Endodermal cell (in vitro differentiated cells): ENCODE measurements at regions not wholly inside any gene's neighbourhood (a gene's known extent, or its start where the extent isn't known, plus 50 kb on each side); places are given as distances from the start of the nearest gene placed in this dataset.

Experiments
- DNase-seq: peaks from one replicate; pipeline ENCODE4 v3.0.0-alpha.2; 2017
- H3K27ac ChIP-seq: 2 replicates; pipeline ENCODE4 v1.5.1; 2013; ENCODE audit warnings: mild to moderate bottlenecking, low read depth, low read length, moderate library complexity
- H3K27me3 ChIP-seq: 2 replicates; pipeline ENCODE4 v1.6.1; 2013; ENCODE audit warnings: mild to moderate bottlenecking, low read length, moderate library complexity; ENCODE audit not compliant: insufficient read depth, control insufficient read depth, poor library complexity, severe bottlenecking
- H3K36me3 ChIP-seq: 2 replicates; pipeline ENCODE4 v1.7.0; 2013; ENCODE audit warnings: mild to moderate bottlenecking, low read length, moderate library complexity; ENCODE audit not compliant: control insufficient read depth, insufficient read depth
- H3K4me1 ChIP-seq: one replicate; pipeline ENCODE4 v1.7.0; 2013; ENCODE audit warnings: low read length; ENCODE audit not compliant: control insufficient read depth, insufficient read depth
- H3K4me3 ChIP-seq: 2 replicates; pipeline ENCODE4 v1.5.1; 2013; ENCODE audit warnings: mild to moderate bottlenecking, low read length, moderate library complexity
- H3K9ac ChIP-seq: 2 replicates; pipeline ENCODE4 v1.6.1; 2013; ENCODE audit warnings: mild to moderate bottlenecking, low read length, moderate library complexity; ENCODE audit not compliant: poor library complexity, severe bottlenecking; ENCODE audit errors: extremely low read depth
- H3K9me3 ChIP-seq: 2 replicates; pipeline ENCODE4 v1.6.1; 2013; ENCODE audit warnings: mild to moderate bottlenecking, low read length, moderate library complexity; ENCODE audit not compliant: control insufficient read depth
- H3K27ac Mint-ChIP-seq: 2 replicates; pipeline ENCODE4 v1.8.0; 2020; ENCODE audit warnings: mixed read lengths
- H3K27me3 Mint-ChIP-seq: 2 replicates; pipeline ENCODE4 v1.8.0; 2021; ENCODE audit warnings: mild to moderate bottlenecking, mixed read lengths; ENCODE audit not compliant: insufficient read depth
- H3K36me3 Mint-ChIP-seq: 2 replicates; pipeline ENCODE4 v1.8.0; 2020; ENCODE audit warnings: low read depth, mixed read lengths
- H3K4me1 Mint-ChIP-seq: 2 replicates; pipeline ENCODE4 v1.8.0; 2020; ENCODE audit warnings: mixed read lengths
- H3K4me3 Mint-ChIP-seq: 2 replicates; pipeline ENCODE4 v1.8.0; 2020; ENCODE audit warnings: mild to moderate bottlenecking, moderate library complexity, mixed read lengths
- H3K9me3 Mint-ChIP-seq: 2 replicates; pipeline ENCODE4 v1.8.0; 2020; ENCODE audit warnings: mild to moderate bottlenecking, mixed read lengths
- CTCF ChIP-seq: fragments of 200-600 bp; sonication (generic); conservative IDR thresholded peaks from 2 replicates; pipeline ENCODE4 v1.5.0; 2021; ENCODE audit warnings: antibody characterized with exemption, mild to moderate bottlenecking
- WGBS, 2 experiments: methylation state at CpG; one replicate each; pipeline versions ENCODE4 v1.1.5 to v1.1.7; 2013; ENCODE audit warnings: missing lambda C conversion rate in 2 of 2, mixed read lengths in 1 of 2; ENCODE audit not compliant: insufficient coverage in 1 of 2, insufficient read length in 1 of 2; 5-methylcytosine and 5-hydroxymethylcytosine counted together

- Histone ChIP-seq H3K27ac (no peak overlapping the region), H3K9ac (no peak overlapping the region), H3K27me3 (no peaks in the 10 kb centered on the region), H3K4me3 (no peak overlapping the region), H3K36me3 (no peaks in the 10 kb centered on the region), H3K9me3 (no peaks in the 10 kb centered on the region), H3K4me1 (no peaks in the 10 kb centered on the region)
- DNase-seq, result peak; percentile 54
- no peaks in the 10 kb centered on the region for H3K27me3 Mint-ChIP-seq
- no peaks in the 10 kb centered on the region for H3K9me3 Mint-ChIP-seq
- no peak overlapping the region for H3K4me3 Mint-ChIP-seq
- H3K4me1 Mint-ChIP-seq, result no peaks in the 10 kb centered on the region
- no peak for TF ChIP-seq CTCF
- H3K27ac Mint-ChIP-seq, result no peak overlapping the region
- H3K36me3 Mint-ChIP-seq, result no peaks in the 10 kb centered on the region
- WGBS, 2 experiments, result 89 to 90% methylated on average over 6 to 7 of the region's 7 CpGs
These were observed 135.7 kb downstream of the C11orf91 start for GRCh38 chr11:33564856-33565453.

- no peak for DNase-seq
- Histone ChIP-seq H3K27ac (no peak overlapping the region), H3K27me3 (no peaks in the 10 kb centered on the region), H3K4me1 (no peaks in the 10 kb centered on the region), H3K9me3 (no peaks in the 10 kb centered on the region), H3K36me3 (no peaks in the 10 kb centered on the region), H3K9ac (no peak overlapping the region), H3K4me3 (no peak overlapping the region)
- H3K36me3 Mint-ChIP-seq, result no peaks in the 10 kb centered on the region
- no peaks in the 10 kb centered on the region for H3K9me3 Mint-ChIP-seq
- H3K27me3 Mint-ChIP-seq, result no peaks in the 10 kb centered on the region
- WGBS, 2 experiments, result 90 to 97% methylated on average over 3 to 4 of the region's 4 CpGs
- no peak overlapping the region for H3K4me3 Mint-ChIP-seq
- TF ChIP-seq CTCF, result no peak
- no peak overlapping the region for H3K27ac Mint-ChIP-seq
- no peaks in the 10 kb centered on the region for H3K4me1 Mint-ChIP-seq
These were observed 139.9 kb downstream of the C11orf91 start for GRCh38 chr11:33560729-33561128.

- no peaks in the 10 kb centered on the region for H3K9me3 Mint-ChIP-seq
- H3K27ac Mint-ChIP-seq, result no peak overlapping the region
- H3K36me3 Mint-ChIP-seq, result no peaks in the 10 kb centered on the region
- H3K27ac ChIP-seq, result no peak overlapping the region
- no peak for TF ChIP-seq CTCF
- H3K36me3 ChIP-seq, result no peaks in the 10 kb centered on the region
- H3K4me1 ChIP-seq, result no peaks in the 10 kb centered on the region
- WGBS, 2 experiments, result 87 to 98% methylated on average over 8 to 11 of the region's 11 CpGs
- no peak overlapping the region for H3K4me3 ChIP-seq
- no peaks in the 10 kb centered on the region for H3K27me3 Mint-ChIP-seq
- no peak for DNase-seq
- H3K4me1 Mint-ChIP-seq, result no peaks in the 10 kb centered on the region
- H3K9ac ChIP-seq, result no peak overlapping the region
- no peaks in the 10 kb centered on the region for H3K9me3 ChIP-seq
- no peak overlapping the region for H3K4me3 Mint-ChIP-seq
- no peaks in the 10 kb centered on the region for H3K27me3 ChIP-seq
These were observed 141.1 kb downstream of the C11orf91 start for GRCh38 chr11:33559567-33559966.
